ENCODE measurements at regions not wholly inside any gene's neighbourhood (a gene's known extent, or its start where the extent isn't known, plus 50 kb on each side); places are given as distances from the start of the nearest gene placed in this dataset.

DNA sequence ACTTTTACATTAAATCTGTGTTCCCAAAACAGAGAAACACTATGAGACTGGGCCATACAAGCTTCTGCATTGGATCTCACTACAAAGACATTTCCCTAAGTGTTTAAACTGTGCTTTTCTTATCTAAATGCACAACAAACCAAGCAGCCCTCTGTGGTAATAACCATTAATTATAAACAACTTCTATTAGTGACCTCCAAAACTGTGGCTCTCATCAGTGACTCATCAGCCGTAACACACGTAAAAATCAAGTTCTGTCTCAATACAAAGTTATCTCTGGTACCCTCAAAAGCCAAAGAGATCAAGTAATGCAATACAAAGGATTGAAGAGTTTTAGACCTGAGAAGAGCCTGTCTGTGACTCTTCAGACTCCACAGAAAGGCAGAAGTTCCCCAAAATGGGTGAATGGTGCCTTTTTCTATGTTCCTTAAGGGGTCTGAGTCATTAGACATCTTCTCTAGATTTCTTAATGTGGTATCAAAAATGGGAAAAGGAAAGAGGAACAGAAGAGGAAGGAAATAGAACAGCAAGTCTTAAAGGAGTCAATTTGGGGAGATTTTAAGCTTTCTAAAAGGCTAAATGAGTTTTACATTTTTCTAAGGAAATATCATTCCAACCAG, 189.8 kb upstream of the PPP1R2C start:
- no peak overlapping the region for H3K27ac Mint-ChIP-seq
- H3K4me3 Mint-ChIP-seq = no peak overlapping the region
- TF ChIP-seq, protein P1, sequence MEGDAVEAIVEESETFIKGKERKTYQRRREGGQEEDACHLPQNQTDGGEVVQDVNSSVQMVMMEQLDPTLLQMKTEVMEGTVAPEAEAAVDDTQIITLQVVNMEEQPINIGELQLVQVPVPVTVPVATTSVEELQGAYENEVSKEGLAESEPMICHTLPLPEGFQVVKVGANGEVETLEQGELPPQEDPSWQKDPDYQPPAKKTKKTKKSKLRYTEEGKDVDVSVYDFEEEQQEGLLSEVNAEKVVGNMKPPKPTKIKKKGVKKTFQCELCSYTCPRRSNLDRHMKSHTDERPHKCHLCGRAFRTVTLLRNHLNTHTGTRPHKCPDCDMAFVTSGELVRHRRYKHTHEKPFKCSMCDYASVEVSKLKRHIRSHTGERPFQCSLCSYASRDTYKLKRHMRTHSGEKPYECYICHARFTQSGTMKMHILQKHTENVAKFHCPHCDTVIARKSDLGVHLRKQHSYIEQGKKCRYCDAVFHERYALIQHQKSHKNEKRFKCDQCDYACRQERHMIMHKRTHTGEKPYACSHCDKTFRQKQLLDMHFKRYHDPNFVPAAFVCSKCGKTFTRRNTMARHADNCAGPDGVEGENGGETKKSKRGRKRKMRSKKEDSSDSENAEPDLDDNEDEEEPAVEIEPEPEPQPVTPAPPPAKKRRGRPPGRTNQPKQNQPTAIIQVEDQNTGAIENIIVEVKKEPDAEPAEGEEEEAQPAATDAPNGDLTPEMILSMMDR (IDR thresholded peaks at IDR 0.05) = no peak
- DNase-seq = no peak
- H3K4me1 Mint-ChIP-seq (ENCODE audit: low read depth) = no peaks in the 10 kb centered on the region
- no peaks in the 10 kb centered on the region; the same call in 1 of the 2 replicates for H3K27me3 Mint-ChIP-seq (ENCODE audit: insufficient read depth)
- H3K9me3 Mint-ChIP-seq = peaks cover 6% of the 10 kb centered on the region; the same call in 1 of the 2 replicates
- H3K36me3 Mint-ChIP-seq (ENCODE audit: low read depth) = no peaks in the 10 kb centered on the region

- no peak for DNase-seq
- H3K27ac Mint-ChIP-seq = no peak overlapping the region
- H3K36me3 Mint-ChIP-seq (ENCODE audit: low read depth) = no peaks in the 10 kb centered on the region
- TF ChIP-seq, protein P1 (IDR thresholded peaks at IDR 0.05) = no peak
- H3K4me3 Mint-ChIP-seq = no peak overlapping the region
- H3K27me3 Mint-ChIP-seq (ENCODE audit: insufficient read depth) = no peaks in the 10 kb centered on the region; the same call in 1 of the 2 replicates
- no peaks in the 10 kb centered on the region for H3K9me3 Mint-ChIP-seq
- no peaks in the 10 kb centered on the region for H3K4me1 Mint-ChIP-seq (ENCODE audit: low read depth)
Observed at GRCh38 chrX:42973321-42973720, 195.4 kb upstream of the PPP1R2C start.

DNA sequence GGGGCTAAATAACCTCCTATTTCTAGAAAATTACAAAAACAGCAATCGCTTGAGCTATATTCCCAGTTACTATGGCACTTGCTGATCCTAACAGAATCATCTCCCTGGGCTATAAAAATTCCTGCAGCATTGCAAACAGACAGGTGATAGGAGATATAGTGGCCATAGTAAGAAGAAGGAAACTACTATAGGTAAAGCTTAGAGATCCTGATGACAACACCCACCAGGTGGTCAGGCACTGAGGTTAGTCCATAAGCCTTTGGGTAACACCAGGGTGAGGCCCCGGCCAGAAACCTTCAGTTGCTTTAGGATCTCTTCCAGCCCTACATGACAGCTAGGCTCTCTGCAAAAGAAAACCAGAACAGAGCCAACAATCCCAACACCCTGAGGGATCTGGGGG, 197.9 kb upstream of the PPP1R2C start:
- no peak for DNase-seq
- Mint-ChIP-seq H3K27me3 (ENCODE audit: insufficient read depth) (no peaks in the 10 kb centered on the region; the same call in 1 of the 2 replicates), H3K36me3 (ENCODE audit: low read depth) (no peaks in the 10 kb centered on the region), H3K4me1 (ENCODE audit: low read depth) (no peaks in the 10 kb centered on the region), H3K9me3 (peaks cover 5% of the 10 kb centered on the region; the same call in 1 of the 2 replicates), H3K27ac (no peak overlapping the region), H3K4me3 (no peak overlapping the region)
- TF ChIP-seq, protein P1 (IDR thresholded peaks at IDR 0.05) = no peak

DNA sequence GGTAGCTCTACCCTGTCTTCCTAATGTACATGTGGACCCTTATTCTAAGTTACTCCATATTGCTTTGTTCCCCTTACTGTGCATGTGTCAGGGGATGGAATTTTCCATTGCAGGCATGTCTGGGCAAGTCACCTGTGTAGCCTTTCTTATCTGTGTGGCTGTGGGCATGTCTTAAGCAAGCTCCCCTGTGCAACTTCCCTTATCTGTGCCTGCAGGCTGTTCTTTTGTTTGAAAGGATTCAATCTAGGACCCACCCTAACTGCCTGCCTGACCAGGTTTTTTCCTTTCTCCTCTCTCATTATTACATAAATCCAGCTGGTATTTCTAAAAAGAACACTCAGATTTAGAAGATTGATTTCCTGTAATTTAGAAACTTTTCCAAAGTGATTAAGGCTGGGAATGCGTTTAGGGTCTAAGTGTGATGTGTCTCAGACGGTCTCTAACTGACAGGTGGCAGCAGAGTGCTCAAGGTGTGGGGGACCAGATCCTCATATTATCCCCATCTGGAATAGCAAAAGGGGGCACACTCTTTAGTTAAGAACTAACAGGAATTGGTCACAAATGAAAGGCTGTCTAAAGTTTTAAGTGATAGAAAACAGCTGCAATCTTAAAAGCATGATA, 198.9 kb upstream of the PPP1R2C start:
- DNase-seq = no peak
- Mint-ChIP-seq H3K27me3 (ENCODE audit: insufficient read depth) (no peaks in the 10 kb centered on the region; the same call in 1 of the 2 replicates), H3K4me3 (no peak overlapping the region), H3K27ac (no peak overlapping the region), H3K36me3 (ENCODE audit: low read depth) (no peaks in the 10 kb centered on the region), H3K9me3 (peaks cover 5% of the 10 kb centered on the region; the same call in 1 of the 2 replicates), H3K4me1 (ENCODE audit: low read depth) (no peaks in the 10 kb centered on the region)
- TF ChIP-seq, protein P1 (IDR thresholded peaks at IDR 0.05) = no peak

DNA sequence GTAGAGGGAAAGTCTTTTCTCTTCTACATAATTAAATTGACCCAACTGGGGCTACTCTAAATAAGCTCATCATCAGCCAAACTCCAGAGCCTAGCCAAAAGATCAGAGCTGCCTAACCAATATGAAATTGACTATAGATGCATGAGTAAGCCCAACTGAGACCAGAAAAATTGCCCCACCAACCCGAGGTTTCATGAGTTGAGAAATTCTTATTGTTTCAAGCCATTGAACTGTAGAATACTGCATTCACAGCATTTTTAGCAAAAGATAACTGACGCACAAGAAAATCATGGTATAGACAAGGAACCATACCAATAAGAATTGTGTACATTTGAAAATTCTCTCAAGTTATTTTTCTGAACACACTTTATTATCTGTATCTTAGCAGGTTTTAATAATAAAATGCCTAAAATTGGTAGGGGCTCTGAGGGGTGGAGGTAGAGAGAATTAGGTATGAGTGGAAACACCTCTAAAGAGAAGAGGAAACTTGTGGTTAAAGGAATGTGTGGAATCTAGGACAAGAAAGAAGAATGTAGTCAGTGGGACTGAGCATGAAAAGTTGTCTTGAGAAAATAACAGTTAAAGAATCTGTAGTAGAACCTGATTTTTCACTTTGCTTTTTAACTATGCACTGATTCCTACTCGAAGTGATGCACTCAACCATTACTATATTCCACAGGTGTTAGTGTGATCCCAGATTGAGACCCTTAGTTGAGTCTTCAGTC, 200.9 kb upstream of the PPP1R2C start:
- TF ChIP-seq, protein P1 (IDR thresholded peaks at IDR 0.05) = no peak
- H3K36me3 Mint-ChIP-seq (ENCODE audit: low read depth) = no peaks in the 10 kb centered on the region
- no peaks in the 10 kb centered on the region for H3K4me1 Mint-ChIP-seq (ENCODE audit: low read depth)
- no peaks in the 10 kb centered on the region; the same call in 1 of the 2 replicates for H3K27me3 Mint-ChIP-seq (ENCODE audit: insufficient read depth)
- DNase-seq = no peak
- no peak overlapping the region for H3K4me3 Mint-ChIP-seq
- peaks cover 5% of the 10 kb centered on the region; the same call in 1 of the 2 replicates for H3K9me3 Mint-ChIP-seq
- H3K27ac Mint-ChIP-seq = no peak overlapping the region

All from HFFc6 (cell line).